Osteocyte (in vitro differentiated cells): ENCODE measurements at regions not wholly inside any gene's neighbourhood (a gene's known extent, or its start where the extent isn't known, plus 50 kb on each side); places are given as distances from the start of the nearest gene placed in this dataset.

Source experiments
- DNase-seq: peaks from one replicate; pipeline ENCODE4 v3.0.0; 2021; ENCODE audit warnings: mixed read lengths; ENCODE audit not compliant: unreplicated experiment; ENCODE audit errors: extremely low spot score
- H3K27ac Mint-ChIP-seq: one replicate; pipeline ENCODE4 v1.8.0; 2021; ENCODE audit warnings: mild to moderate bottlenecking, mixed read lengths; ENCODE audit not compliant: unreplicated experiment
- H3K27me3 Mint-ChIP-seq: one replicate; pipeline ENCODE4 v1.8.0; 2021; ENCODE audit warnings: mixed read lengths; ENCODE audit not compliant: unreplicated experiment
- H3K36me3 Mint-ChIP-seq: one replicate; pipeline ENCODE4 v1.8.0; 2021; ENCODE audit warnings: mixed read lengths; ENCODE audit not compliant: unreplicated experiment
- H3K4me1 Mint-ChIP-seq: one replicate; pipeline ENCODE4 v1.8.0; 2021; ENCODE audit warnings: mixed read lengths; ENCODE audit not compliant: unreplicated experiment
- H3K4me3 Mint-ChIP-seq: one replicate; pipeline ENCODE4 v1.8.0; 2021; ENCODE audit warnings: mild to moderate bottlenecking, moderate library complexity, mixed read lengths; ENCODE audit not compliant: unreplicated experiment
- H3K9me3 Mint-ChIP-seq: one replicate; pipeline ENCODE4 v1.8.0; 2021; ENCODE audit warnings: mixed read lengths; ENCODE audit not compliant: unreplicated experiment
- TF ChIP-seq, protein P1 (sequence below): fragments of 200-600 bp; sonication (generic); IDR thresholded peaks from 2 replicates; pipeline ENCODE4 v1.5.0; 2021; ENCODE audit warnings: antibody characterized with exemption, mild to moderate bottlenecking, moderate library complexity

DNA sequence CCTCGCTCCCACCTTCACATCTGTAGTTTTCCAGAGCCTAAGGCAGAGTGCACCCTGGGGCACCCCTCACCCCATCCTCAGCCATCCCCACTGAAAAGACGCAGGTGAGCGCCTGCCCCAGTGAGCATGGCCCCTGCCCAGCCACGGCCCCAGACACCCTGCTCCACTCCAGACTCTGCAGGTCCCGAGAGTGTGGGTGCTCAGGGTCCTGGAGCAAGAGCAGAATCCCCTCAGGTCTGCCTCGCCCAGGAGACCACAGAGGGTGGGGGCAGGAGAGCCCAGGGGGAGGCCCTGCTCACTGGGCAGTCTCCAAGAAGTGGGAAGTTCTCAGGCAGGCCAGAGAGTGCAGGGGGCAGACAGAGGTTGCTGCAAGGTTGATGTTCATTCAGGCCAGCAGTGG, 158.6 kb upstream of the PPP1R26 start:
- peaks cover 5% of the 10 kb centered on the region for H3K27me3 Mint-ChIP-seq
- H3K9me3 Mint-ChIP-seq, result no peaks in the 10 kb centered on the region
- H3K4me3 Mint-ChIP-seq, result no peak overlapping the region
- H3K36me3 Mint-ChIP-seq, result no peaks in the 10 kb centered on the region
- no peak overlapping the region for H3K27ac Mint-ChIP-seq
- no peaks in the 10 kb centered on the region for H3K4me1 Mint-ChIP-seq
- peak; percentile 80 for DNase-seq
- TF ChIP-seq, protein P1, sequence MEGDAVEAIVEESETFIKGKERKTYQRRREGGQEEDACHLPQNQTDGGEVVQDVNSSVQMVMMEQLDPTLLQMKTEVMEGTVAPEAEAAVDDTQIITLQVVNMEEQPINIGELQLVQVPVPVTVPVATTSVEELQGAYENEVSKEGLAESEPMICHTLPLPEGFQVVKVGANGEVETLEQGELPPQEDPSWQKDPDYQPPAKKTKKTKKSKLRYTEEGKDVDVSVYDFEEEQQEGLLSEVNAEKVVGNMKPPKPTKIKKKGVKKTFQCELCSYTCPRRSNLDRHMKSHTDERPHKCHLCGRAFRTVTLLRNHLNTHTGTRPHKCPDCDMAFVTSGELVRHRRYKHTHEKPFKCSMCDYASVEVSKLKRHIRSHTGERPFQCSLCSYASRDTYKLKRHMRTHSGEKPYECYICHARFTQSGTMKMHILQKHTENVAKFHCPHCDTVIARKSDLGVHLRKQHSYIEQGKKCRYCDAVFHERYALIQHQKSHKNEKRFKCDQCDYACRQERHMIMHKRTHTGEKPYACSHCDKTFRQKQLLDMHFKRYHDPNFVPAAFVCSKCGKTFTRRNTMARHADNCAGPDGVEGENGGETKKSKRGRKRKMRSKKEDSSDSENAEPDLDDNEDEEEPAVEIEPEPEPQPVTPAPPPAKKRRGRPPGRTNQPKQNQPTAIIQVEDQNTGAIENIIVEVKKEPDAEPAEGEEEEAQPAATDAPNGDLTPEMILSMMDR, result no peak

DNA sequence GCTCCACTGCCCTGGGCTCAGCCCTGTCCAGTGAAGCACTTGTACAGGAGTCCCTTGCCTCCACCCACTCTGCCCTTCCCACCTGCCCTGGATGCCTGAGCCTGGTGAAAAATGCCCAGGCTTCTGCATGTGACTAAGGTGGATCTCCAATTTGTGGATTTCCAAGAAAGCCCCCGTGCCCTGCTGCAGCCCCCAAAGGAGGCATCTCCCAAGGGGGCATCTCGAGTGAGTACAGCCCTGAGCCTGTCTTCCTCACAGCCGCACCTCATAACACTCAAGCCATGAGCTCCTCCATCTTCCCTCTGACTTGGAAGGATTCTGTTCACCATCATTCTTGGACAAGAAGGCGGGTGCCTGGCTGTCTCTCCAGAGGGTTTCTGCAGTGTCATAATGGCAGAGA, 158.0 kb upstream of the PPP1R26 start:
- Mint-ChIP-seq H3K27ac (no peak overlapping the region), H3K4me3 (no peak overlapping the region), H3K9me3 (no peaks in the 10 kb centered on the region), H3K27me3 (peaks cover under 1% of the 10 kb centered on the region), H3K36me3 (no peaks in the 10 kb centered on the region), H3K4me1 (no peaks in the 10 kb centered on the region)
- DNase-seq, result no peak
- TF ChIP-seq, protein P1, result no peak

DNA sequence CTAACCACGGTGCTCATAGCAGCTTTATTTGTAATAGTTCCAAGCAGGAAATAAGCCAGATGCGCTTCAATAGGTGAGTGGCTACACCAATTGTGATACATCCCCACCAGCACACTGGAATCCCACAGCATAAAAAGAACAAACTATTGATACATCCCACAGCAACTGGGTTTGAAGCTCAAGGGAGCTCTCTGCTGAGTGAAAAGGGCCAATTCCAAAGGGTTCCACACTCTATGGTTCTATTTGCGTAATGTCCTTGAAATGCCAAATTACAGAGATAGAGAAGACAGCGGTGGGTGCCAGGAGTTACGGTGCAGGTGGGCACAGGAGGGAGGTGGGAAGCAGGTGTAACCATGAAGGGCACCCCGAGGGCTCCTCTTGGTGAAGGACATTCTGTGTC, 155.3 kb upstream of the PPP1R26 start:
- H3K27me3 Mint-ChIP-seq, result no peaks in the 10 kb centered on the region
- H3K9me3 Mint-ChIP-seq, result peaks cover 4% of the 10 kb centered on the region
- H3K4me3 Mint-ChIP-seq, result no peak overlapping the region
- no peak overlapping the region for H3K27ac Mint-ChIP-seq
- no peak for DNase-seq
- TF ChIP-seq, protein P1, result no peak
- H3K36me3 Mint-ChIP-seq, result no peaks in the 10 kb centered on the region
- no peaks in the 10 kb centered on the region for H3K4me1 Mint-ChIP-seq

DNA sequence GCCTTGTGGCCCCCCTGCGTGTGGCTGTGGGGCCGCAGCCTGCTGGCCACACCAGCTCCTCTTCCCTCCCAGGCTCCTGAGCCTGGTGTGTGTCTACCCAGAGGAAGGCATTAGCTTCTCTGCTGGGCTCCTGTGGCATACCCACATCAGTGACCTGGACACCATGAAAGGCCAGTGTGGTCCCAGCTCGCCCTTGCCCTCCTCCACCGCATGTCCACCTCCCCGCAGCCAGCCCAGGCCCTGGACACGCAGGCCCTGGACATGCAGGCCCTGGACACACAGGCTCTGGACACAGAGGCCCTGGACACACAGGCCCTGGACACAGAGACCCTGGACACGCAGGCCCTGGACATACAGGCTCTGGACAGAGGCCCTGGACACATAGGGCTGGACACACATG, 153.4 kb upstream of the PPP1R26 start:
- H3K36me3 Mint-ChIP-seq, result no peaks in the 10 kb centered on the region
- no peak overlapping the region for H3K4me3 Mint-ChIP-seq
- TF ChIP-seq, protein P1, result no peak
- peak; percentile 64 for DNase-seq
- H3K27me3 Mint-ChIP-seq, result no peaks in the 10 kb centered on the region
- H3K4me1 Mint-ChIP-seq, result no peaks in the 10 kb centered on the region
- no peak overlapping the region for H3K27ac Mint-ChIP-seq
- peaks cover 4% of the 10 kb centered on the region for H3K9me3 Mint-ChIP-seq

DNA sequence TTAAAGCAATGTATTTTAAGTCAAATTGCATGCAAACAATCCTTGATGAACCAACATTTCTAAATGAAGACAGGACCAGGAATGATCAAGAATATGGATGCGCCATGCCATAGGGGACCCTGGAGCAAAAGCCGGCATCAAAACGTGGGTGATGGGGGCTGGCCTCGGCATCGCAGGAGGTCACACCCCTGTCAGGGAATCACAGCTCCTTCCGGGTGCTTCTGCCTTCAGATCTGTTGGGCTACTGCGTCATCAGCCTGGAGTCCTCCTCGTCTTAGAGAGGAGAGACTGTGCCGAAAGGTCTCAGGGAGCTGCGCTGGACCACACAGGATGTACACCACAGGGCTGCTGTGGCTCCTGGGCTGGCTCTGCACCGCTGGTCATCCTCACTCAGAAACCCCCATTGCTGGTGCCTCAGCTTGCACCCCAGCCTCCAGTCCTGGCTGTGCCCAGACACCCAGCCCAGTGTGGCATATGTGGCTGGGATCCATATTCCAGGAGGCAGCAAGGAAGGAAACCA, 152.9 kb upstream of the PPP1R26 start:
- Mint-ChIP-seq H3K9me3 (peaks cover 4% of the 10 kb centered on the region), H3K4me1 (no peaks in the 10 kb centered on the region), H3K27ac (no peak overlapping the region), H3K4me3 (no peak overlapping the region), H3K27me3 (no peaks in the 10 kb centered on the region), H3K36me3 (no peaks in the 10 kb centered on the region)
- TF ChIP-seq, protein P1, result no peak
- DNase-seq, result peak; percentile 64
